DMS53 treated with DMSO at 0.1 percent for 48 hours (cell line): ENCODE measurements at regions not wholly inside any gene's neighbourhood (a gene's known extent, or its start where the extent isn't known, plus 50 kb on each side); places are given as distances from the start of the nearest gene placed in this dataset.

Source experiments
- DNase-seq: peaks from one replicate; lab custom pipeline; 2025; ENCODE audit not compliant: unreplicated experiment; lab: John Stamatoyannopoulos, UW

DNA sequence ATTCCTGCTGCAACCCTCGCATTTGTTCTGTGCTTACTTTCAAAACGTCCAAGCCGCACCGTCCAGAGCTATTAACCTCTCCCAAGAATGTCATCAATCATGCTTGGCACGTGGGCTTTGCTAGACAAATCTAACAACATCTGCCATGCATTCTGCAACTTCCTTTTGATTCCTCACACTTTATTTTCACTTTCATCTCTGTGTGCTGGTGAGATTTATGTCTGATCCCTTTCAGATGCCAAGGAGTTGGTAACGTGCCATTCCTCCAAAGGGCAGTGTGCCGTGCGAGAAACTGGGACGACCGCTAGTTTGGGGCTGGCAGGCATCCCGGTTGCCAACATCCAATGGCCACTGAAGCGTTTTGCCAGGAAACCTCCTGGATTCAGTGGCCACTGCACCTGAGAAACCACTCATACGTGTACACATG, 230.0 kb upstream of the PARD3B start:
- DNase-seq, result no peak

DNA sequence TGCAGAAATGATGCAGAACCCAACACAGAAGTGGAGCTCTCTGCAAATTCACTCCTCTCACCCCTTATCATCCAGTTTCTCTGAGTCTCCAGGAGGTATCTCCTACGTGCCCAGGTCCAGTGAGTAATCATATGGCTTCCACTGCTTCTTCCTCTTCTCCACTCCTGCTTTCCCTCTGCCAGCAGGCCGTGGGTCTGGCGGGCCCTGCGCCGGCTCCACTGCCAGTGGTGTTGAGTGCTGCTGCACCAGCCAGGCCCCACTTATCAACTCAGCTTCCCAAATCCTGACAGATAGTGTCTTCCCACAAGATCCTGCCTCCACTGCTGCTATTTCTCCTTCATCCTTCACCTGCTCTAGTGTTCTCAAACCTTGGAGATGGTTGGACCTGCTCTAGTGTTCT, 227.6 kb upstream of the PARD3B start:
- DNase-seq, result no peak

GRCh38 chr2:204321027-204321800, 224.1 kb upstream of the PARD3B start:
- no peak for DNase-seq

DNA sequence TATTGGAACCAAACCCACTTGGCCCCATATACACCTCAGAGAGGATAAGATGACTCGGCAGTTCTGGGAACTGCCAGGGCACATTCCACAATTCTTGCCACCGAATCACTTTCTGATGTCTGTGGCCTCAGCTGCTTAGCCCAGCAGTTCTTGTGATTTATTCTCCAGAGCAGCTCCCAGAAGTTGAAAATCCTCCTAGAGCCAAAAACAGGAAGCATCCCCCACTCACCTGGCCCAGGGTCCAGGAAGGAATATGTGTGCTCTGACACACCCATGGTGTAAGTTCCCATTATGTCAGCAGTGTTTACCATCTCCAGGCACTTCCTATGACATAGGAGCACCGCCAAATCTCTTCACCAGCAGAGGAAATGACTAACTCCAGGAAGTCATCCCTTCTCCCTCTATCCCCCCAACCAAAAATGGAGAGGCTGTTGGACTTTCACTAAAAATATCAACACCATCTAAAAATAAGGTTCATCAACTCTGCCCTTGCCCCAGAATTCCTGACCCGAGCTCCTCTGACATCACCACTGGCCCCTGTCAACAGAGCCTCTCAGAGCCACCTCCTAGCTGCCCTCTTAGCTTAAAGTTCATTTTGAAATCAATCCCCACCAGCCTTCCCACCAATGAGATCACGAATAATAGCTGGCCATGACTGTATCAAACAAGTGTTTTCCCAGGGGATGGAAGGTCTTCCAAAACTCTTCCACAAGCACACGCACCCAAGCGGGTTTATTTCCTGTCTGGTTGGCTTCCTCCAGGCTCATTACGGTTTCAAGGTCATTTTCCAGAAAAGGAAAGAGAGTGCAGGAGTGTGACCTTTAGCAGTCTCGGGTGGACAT, 223.1 kb upstream of the PARD3B start:
- DNase-seq, result peak; percentile 54

DNA sequence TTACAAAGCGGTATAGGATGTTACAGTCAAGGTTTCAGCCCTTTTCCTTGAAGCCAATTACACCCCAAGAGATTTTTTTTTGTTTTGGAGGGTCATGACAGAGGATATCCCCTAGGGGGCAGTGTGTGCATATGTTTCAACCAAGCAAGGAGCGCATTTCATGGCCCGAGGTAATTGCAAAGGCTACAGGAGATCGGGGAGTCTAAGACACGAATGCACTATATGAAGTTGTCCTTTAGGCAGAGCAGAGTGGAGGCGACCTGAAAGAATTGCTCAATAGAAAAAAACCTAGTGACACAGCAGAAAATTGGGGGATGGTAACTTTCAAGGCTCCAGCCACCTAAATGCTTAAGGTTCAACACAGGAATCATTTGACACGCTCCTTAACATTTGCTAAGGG, 219.8 kb upstream of the PARD3B start:
- DNase-seq, result peak; percentile 81

GRCh38 chr2:204328373-204328772, 216.9 kb upstream of the PARD3B start:
- DNase-seq, result no peak

DNA sequence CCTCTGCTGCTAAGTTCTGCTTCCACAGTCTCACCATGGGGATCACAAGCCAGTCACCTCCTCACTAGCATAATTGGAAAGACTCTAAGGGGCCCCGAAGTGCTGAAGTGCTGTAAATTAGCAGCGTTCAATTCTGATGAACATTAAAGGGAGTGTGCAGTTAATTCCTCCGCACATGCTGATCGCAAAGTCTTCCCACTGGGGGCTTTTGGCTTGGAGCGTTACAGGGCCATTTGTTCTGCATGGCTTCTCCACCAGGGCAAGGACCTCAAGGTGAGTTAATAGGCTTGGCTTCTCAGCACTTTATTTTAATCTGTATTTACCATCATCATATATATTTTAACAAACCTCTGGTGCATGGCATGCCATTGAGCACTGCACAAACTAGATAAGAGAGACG, 216.3 kb upstream of the PARD3B start:
- DNase-seq, result no peak

- DNase-seq, result no peak
Observed at GRCh38 chr2:204329532-204329931, 215.7 kb upstream of the PARD3B start.

DNA sequence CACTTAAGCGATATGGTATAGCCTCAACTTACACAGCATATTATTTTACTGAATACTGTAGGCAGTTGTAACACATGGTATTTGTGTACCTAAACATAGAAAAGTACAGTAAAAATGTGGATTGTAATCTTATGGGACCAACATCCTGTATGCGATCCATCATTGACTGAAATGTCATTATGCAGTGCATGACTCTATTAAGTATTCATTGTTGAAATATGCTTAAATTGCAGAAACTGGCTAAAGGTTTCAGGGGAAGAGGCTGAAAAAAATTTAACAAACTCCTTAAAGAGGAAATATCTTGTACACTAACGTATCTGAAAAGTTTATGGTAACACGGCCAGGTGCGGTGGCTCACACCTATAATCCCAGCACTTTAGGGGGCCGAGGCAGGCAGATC, 214.1 kb upstream of the PARD3B start:
- no peak for DNase-seq

GRCh38 chr2:204331988-204332387, 213.3 kb upstream of the PARD3B start:
- no peak for DNase-seq

DNA sequence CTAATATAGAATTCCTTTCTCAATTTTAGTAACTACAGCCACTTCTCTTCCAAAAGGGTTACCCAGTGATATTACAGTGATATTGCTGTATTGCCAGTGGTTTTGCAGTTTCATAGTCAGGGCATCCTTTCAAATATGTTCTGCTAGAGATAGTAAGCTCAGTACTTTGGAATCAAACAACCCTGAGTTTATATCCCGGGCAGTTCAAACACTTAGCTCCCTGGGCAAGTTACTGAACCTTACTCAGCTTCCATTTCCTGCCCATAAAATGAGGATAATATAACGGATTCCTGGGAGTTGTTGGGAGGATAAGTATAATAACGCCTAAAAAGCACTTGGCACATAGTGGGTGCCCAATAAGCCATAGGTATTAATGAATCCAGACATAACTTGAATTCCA, 212.6 kb upstream of the PARD3B start:
- no peak for DNase-seq

DNA sequence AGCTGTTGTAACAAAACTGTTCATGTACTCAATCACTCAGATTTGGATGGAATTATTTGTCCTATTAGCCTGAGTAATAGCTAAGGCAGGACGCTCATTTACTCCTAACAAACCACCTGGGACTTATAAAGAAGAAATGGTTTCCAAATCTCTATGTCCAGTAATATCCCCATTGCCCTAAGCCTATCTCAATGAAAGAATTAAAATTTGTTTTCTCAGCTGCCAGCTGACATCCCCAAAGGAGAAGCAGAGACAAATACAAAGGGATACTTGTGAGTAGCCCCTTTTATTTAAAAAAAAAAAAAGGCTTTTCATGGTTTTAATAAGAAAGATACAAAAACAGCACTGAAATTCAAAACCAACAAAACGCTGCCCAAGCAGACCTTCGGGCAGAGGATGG, 211.4 kb upstream of the PARD3B start:
- no peak for DNase-seq

- DNase-seq, result no peak
Observed at GRCh38 chr2:204335451-204336058, 209.7 kb upstream of the PARD3B start.

DNA sequence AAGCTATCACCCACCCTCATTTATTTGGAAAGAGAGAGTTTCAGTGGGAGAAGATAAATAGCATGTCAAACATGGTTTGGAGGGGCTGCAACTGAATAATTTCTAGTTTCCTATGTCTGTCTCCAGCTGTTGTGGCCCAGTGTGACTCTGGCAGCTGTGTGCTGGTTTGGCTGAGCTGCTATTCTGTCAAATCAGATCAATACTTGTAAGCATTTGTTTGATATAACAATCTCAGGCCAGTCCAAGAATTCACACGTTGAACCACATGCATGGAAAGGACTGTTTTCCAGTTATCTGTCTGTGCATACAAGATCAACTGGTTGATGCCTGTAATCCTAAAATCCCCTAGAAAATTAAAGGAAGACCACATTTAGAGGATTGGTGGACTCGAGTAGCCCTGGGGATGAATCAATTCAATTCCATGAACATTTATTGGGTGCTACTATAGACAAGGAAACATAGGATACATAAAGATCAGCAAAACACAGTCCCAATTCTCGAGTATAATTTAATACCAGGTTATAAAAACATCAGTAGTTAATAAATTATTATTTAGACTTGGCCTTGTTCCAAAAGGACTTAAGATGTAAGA, 209.0 kb upstream of the PARD3B start:
- no peak for DNase-seq

GRCh38 chr2:204337638-204338037, 207.6 kb upstream of the PARD3B start:
- DNase-seq, result no peak

DNA sequence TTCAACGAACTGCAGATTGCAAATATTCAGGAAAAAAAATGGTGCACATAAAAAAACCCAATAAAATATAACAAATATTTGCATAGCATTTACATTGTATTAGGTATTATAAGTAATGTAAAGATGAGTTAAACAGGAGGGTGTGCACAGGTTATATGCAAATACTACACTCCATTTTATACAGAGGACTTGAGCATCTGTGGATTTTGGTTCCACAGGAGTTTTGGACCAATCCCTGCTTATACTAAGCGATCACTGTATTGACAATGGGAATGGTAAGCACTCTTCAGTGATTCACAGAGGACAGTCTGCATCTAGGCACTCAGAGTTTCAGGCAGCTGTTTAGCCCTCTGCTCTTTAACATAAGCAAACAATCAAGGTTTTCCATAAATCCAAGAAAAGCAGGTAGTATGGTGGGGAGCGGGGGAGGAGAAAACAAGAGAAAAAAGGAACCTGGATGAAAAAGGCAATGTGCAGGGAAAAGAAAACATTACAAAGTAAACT, 206.0 kb upstream of the PARD3B start:
- DNase-seq, result no peak

GRCh38 chr2:204340511-204340910, 204.8 kb upstream of the PARD3B start:
- no peak for DNase-seq

DNA sequence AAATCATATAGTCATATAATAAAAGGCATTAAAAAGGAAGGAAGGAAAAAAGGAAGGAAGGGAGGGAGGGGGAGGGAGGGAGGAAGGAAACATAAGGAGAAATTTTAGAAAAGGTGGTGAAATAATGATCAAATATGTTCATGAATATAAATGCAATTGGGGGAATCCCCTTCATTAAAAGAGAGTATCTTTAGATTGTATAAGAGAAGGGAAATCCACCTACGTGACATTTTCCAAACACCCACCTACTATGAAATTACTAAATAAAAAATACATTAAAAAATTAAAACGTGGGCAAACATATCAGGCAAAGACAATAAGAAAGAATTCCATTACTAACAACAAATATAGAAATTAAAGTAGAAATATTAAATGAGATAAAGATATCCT, 203.4 kb upstream of the PARD3B start:
- no peak for DNase-seq

DNA sequence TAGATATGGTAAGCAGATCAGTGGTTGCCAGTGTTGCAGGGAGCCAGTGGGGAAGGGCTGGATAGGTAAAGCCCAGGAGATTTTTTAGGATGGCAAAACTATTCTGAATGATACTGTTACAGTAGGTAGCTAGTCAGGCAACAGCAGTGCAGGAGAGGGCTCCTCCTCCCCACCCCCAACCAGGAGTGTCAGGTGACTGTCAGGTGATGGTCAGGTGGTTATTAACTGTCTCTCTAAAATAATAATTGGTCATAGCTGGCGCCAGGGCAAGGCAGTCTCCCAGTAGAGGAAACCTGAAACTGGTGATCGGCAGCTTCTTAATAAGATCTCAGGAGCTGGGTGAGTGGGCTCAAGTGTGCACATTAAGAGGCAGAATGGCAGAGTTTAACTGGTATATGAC, 201.6 kb upstream of the PARD3B start:
- no peak for DNase-seq

DNA sequence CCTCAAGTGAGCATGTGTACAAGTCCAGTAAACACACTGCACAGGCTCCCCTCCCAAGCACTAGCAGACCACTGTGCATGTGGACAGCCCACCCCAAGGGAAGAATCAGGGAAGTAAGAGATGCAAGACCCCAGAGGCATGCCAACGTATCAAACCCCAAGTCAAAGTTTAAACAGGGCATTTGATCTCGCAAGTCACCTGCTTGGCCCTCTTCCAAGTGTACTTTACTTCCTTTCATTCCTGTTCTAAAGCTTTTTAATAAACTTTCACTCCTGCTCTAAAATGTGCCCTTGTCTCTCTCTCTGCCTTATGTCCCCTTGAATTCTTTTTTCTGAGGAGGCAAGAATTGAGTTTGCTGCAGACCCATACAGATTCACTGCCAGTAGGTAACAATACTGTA, 201.2 kb upstream of the PARD3B start:
- no peak for DNase-seq

GRCh38 chr2:204346906-204347305, 198.4 kb upstream of the PARD3B start:
- no peak for DNase-seq
